CD14-positive monocyte (primary cell): ENCODE measurements at regions not wholly inside any gene's neighbourhood (a gene's known extent, or its start where the extent isn't known, plus 50 kb on each side); places are given as distances from the start of the nearest gene placed in this dataset.

ENCODE experiments used
- DNase-seq, 3 donors: peaks; one replicate each; pipeline ENCODE4 v3.0.0-alpha.2; 2011 to 2022
- H2AFZ ChIP-seq: 2 replicates; pipeline ENCODE4 v1.6.0; 2012; ENCODE audit warnings: mild to moderate bottlenecking, low read depth, low read length, inconsistent platforms; ENCODE audit not compliant: insufficient read depth, poor library complexity, severe bottlenecking
- H3K27ac ChIP-seq, 2 donors: 1 replicate in 1 of 2; 2 replicates in 1 of 2; pipeline ENCODE4 v1.5.1; 2012 to 2013; ENCODE audit warnings: low read length in 2 of 2, control low read depth in 1 of 2, inconsistent platforms in 1 of 2, low read depth in 1 of 2, mild to moderate bottlenecking in 1 of 2
- H3K27me3 ChIP-seq, 2 donors: one replicate each; pipeline versions ENCODE4 v1.6.0 to v1.6.1; 2011 to 2013; ENCODE audit warnings: low read length in 2 of 2; ENCODE audit not compliant: control insufficient read depth in 2 of 2, insufficient read depth in 2 of 2
- H3K36me3 ChIP-seq, 2 donors: replicated peaks in 1 of 2; 1 replicate in 1 of 2; 2 replicates in 1 of 2; pipeline versions ENCODE4 v1.5.1 to v1.6.1; 2012 to 2013; ENCODE audit warnings: low read length in 2 of 2, control low read depth in 1 of 2, inconsistent platforms in 1 of 2, mild to moderate bottlenecking in 1 of 2; ENCODE audit not compliant: insufficient read depth in 2 of 2, control insufficient read depth in 1 of 2
- H3K4me1 ChIP-seq, 2 donors: 1 replicate in 1 of 2; 2 replicates in 1 of 2; pipeline versions ENCODE4 v1.5.1 to v1.6.1; 2012 to 2013; ENCODE audit warnings: low read length in 2 of 2, control low read depth in 1 of 2, inconsistent platforms in 1 of 2, mild to moderate bottlenecking in 1 of 2, moderate library complexity in 1 of 2; ENCODE audit not compliant: insufficient read depth in 2 of 2, control insufficient read depth in 1 of 2
- H3K4me2 ChIP-seq: replicated peaks from 2 replicates; pipeline ENCODE3; 2012; ENCODE audit warnings: low read length, moderate library complexity, mild to moderate bottlenecking; ENCODE audit not compliant: poor library complexity, severe bottlenecking; ENCODE audit errors: extremely low read depth
- H3K4me3 ChIP-seq, 3 experiments: fragments of 200-600 bp in 1 of 3; sonication (generic) in 1 of 3; replicated peaks in 1 of 3; 1 replicate in 2 of 3; 2 replicates in 1 of 3; pipeline ENCODE4 v1.5.1; 2011 to 2013; ENCODE audit warnings: low read length in 3 of 3, mild to moderate bottlenecking in 3 of 3, control low read depth in 2 of 3, low read depth in 2 of 3, inconsistent platforms in 1 of 3, moderate library complexity in 1 of 3
- H3K79me2 ChIP-seq: 2 replicates; pipeline ENCODE4 v1.6.0; 2012; ENCODE audit warnings: mild to moderate bottlenecking, control low read depth, inconsistent platforms, low read length, moderate library complexity; ENCODE audit not compliant: insufficient read depth
- H3K9ac ChIP-seq: 2 replicates; pipeline ENCODE4 v1.6.0; 2017; ENCODE audit warnings: low read length, mild to moderate bottlenecking; ENCODE audit not compliant: insufficient read depth, poor library complexity, severe bottlenecking
- H3K9me3 ChIP-seq, 2 donors: replicated peaks in 1 of 2; 1 replicate in 1 of 2; 2 replicates in 1 of 2; pipeline versions ENCODE4 v1.5.1 to v1.6.1; 2012 to 2013; ENCODE audit warnings: low read length in 2 of 2, control low read depth in 1 of 2; ENCODE audit not compliant: control insufficient read depth in 1 of 2, insufficient read depth in 1 of 2
- H4K20me1 ChIP-seq: 2 replicates; pipeline ENCODE4 v1.6.0; 2012; ENCODE audit warnings: mild to moderate bottlenecking, low read length, control low read depth, moderate library complexity; ENCODE audit not compliant: insufficient read depth
- H3K27ac Mint-ChIP-seq, 7 donors: one replicate each; pipeline ENCODE4 v1.8.0; 2020; ENCODE audit warnings: mild to moderate bottlenecking in 7 of 7, mixed read lengths in 7 of 7, moderate library complexity in 6 of 7, inconsistent platforms in 2 of 7
- H3K27me3 Mint-ChIP-seq, 3 donors: one replicate each; pipeline ENCODE4 v1.8.0; 2021 to 2022; ENCODE audit warnings: low read depth in 3 of 3, mild to moderate bottlenecking in 3 of 3, mixed read lengths in 3 of 3, moderate library complexity in 3 of 3, inconsistent platforms in 1 of 3
- H3K36me3 Mint-ChIP-seq, 2 donors: one replicate each; pipeline ENCODE4 v1.8.0; 2020; ENCODE audit warnings: mixed read lengths in 2 of 2, inconsistent platforms in 1 of 2, mild to moderate bottlenecking in 1 of 2
- H3K4me1 Mint-ChIP-seq: one replicate; pipeline ENCODE4 v1.8.0; 2020; ENCODE audit warnings: mild to moderate bottlenecking, mixed read lengths
- H3K4me3 Mint-ChIP-seq, 2 donors: one replicate each; pipeline ENCODE4 v1.8.0; 2020; ENCODE audit warnings: mild to moderate bottlenecking in 2 of 2, mixed read lengths in 2 of 2, moderate library complexity in 1 of 2
- H3K9me3 Mint-ChIP-seq, 7 donors: one replicate each; pipeline ENCODE4 v1.8.0; 2020 to 2022; ENCODE audit warnings: mixed read lengths in 7 of 7, mild to moderate bottlenecking in 6 of 7, moderate library complexity in 6 of 7, inconsistent platforms in 2 of 7
- CTCF ChIP-seq: fragments of 200-600 bp; IDR thresholded peaks from one replicate; pipeline ENCODE4 v1.8.0; 2022; ENCODE audit warnings: antibody characterized with exemption, mild to moderate bottlenecking
- WGBS: methylation state at CpG from one replicate; pipeline ENCODE4 v1.1.5; 2013; ENCODE audit warnings: missing lambda C conversion rate; ENCODE audit not compliant: insufficient coverage; 5-methylcytosine and 5-hydroxymethylcytosine counted together
- intact Hi-C, 2 donors: fragments of 100-400 bp; cut with micrococcal nuclease; formaldehyde crosslinking; loops; one replicate each; pipeline versions ENCODE4 v1.15.0 to v1.15.1; 2023

- H3K79me2 ChIP-seq = no peaks in the 10 kb centered on the region
- DNase-seq = no peak
Measured at GRCh38 chr1:229825042-229825441, 199.0 kb downstream of the URB2 start.

GRCh38 chr1:229828461-229828860, 202.4 kb downstream of the URB2 start:
- DNase-seq = no peak
- Mint-ChIP-seq H3K9me3 (peaks cover 0 to 19% (median 3%) of the 10 kb centered on the region in 7 donors), H3K27me3 (peaks cover 0 to 15% (median 10%) of the 10 kb centered on the region in 3 donors), H3K4me3 (no peak overlapping the region), H3K36me3 (no peaks in the 10 kb centered on the region), H3K27ac (no peak overlapping the region), H3K4me1 (no peaks in the 10 kb centered on the region)
- H3K9me3 ChIP-seq = no peaks in the 10 kb centered on the region
- H3K79me2 ChIP-seq = no peaks in the 10 kb centered on the region
- no peak overlapping the region for H2AFZ ChIP-seq
- no peak overlapping the region for H3K27ac ChIP-seq
- intact Hi-C loops = no loop called here
- no peaks in the 10 kb centered on the region for H4K20me1 ChIP-seq
- WGBS = no CpG with 5 or more reads among the region's 2 CpGs
- no peaks in the 10 kb centered on the region for H3K36me3 ChIP-seq
- TF ChIP-seq CTCF = no peak
- H3K4me3 ChIP-seq = no peak overlapping the region
- H3K9ac ChIP-seq = no peak overlapping the region
- H3K4me1 ChIP-seq = no peaks in the 10 kb centered on the region
- H3K27me3 ChIP-seq = peaks cover 0 to 2% of the 10 kb centered on the region in 2 donors
- no peak overlapping the region for H3K4me2 ChIP-seq

More at GRCh38 chr1:229825042-229825441, 199.0 kb downstream of the URB2 start:
- H3K4me2 ChIP-seq = no peak overlapping the region
- no peak overlapping the region for H3K4me3 ChIP-seq
- no peaks in the 10 kb centered on the region for H3K4me1 ChIP-seq
- H3K9me3 ChIP-seq = no peaks in the 10 kb centered on the region
- Mint-ChIP-seq H3K4me3 (no peak overlapping the region), H3K9me3 (peaks cover 0 to 12% (median 5%) of the 10 kb centered on the region in 7 donors), H3K36me3 (no peaks in the 10 kb centered on the region), H3K27ac (no peak overlapping the region), H3K4me1 (no peaks in the 10 kb centered on the region), H3K27me3 (peaks cover 0 to 8% (median 3%) of the 10 kb centered on the region in 3 donors)
- WGBS = no CpG with 5 or more reads among the region's 2 CpGs
- no peaks in the 10 kb centered on the region for H4K20me1 ChIP-seq
- TF ChIP-seq CTCF = no peak
- no peaks in the 10 kb centered on the region for H3K36me3 ChIP-seq
- H3K27ac ChIP-seq = no peak overlapping the region
- no peak overlapping the region for H2AFZ ChIP-seq
- no peaks in the 10 kb centered on the region for H3K27me3 ChIP-seq
- H3K9ac ChIP-seq = no peak overlapping the region
- intact Hi-C loops = no loop called here
